OCI-LY7 (cell line): ENCODE measurements at regions not wholly inside any gene's neighbourhood (a gene's known extent, or its start where the extent isn't known, plus 50 kb on each side); places are given as distances from the start of the nearest gene placed in this dataset.

ENCODE experiments used
- CTCF ChIP-seq: fragments of 200-600 bp; sonication (generic); conservative IDR thresholded peaks from 2 replicates; pipeline ENCODE4 v1.5.1; 2014; ENCODE audit warnings: mild to moderate bottlenecking, antibody characterized with exemption, low read length, moderate library complexity, mixed read lengths
- EZH2phosphoT487 ChIP-seq: fragments of 200-600 bp; sonication (generic); IDR thresholded peaks from 2 replicates; pipeline ENCODE4 v1.6.1; 2018; ENCODE audit warnings: low read depth, borderline replicate concordance, mild to moderate bottlenecking, mixed run types, antibody characterized with exemption, low read length, moderate library complexity, mixed read lengths

DNA sequence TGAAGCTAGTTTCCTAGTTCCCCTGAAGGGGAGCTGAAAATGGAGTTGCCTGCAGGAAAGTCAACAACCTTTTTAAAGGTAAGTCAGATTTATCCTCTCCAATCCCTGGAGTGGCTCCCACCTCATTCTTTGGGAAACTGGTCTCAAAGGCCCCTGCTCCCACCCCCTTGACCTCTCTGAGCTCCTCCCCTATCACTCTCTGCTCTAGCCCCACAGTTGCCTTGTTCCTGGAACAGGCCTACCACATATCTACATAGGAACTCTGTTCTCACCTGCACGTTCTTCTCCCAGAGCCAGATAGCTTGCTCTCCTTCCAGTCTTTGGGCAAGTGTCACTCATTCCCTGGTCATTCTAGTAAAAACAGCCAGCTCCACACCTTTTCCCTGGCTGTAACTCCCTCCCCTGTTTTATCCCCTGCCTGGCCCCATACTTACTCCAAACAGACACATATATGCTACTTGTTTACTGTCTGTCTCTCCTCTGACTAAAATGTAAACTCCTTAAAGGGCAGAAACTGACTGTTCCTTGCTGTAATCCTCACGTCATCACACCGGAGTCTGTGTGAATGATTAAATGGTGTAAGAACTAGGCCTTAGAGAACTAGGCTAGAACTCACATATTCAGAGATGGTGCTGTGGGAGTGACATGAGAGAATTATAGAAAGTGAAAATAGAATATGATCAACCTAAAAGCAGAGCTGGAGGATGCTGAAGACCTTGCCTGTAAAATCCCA lies 53.3 kb downstream of the TCF20 start:
- TF ChIP-seq CTCF (no peak), EZH2phosphoT487 (no peak)
